GM12892 (cell line): ENCODE measurements at regions not wholly inside any gene's neighbourhood (a gene's known extent, or its start where the extent isn't known, plus 50 kb on each side); places are given as distances from the start of the nearest gene placed in this dataset.

ENCODE experiments used
- POLR2A ChIP-seq: IDR thresholded peaks from 2 replicates; pipeline ENCODE4 v1.6.1; 2011; ENCODE audit warnings: low read depth, low read length, control low read depth
- POLR2AphosphoS5 ChIP-seq: IDR thresholded peaks from 2 replicates; pipeline ENCODE4 v1.6.1; 2011; ENCODE audit warnings: low read depth, low read length, control low read depth
- TAF1 ChIP-seq: IDR thresholded peaks from 2 replicates; pipeline ENCODE4 v1.6.1; 2011; ENCODE audit warnings: low read depth, mild to moderate bottlenecking, control low read depth, low read length, borderline replicate concordance

DNA sequence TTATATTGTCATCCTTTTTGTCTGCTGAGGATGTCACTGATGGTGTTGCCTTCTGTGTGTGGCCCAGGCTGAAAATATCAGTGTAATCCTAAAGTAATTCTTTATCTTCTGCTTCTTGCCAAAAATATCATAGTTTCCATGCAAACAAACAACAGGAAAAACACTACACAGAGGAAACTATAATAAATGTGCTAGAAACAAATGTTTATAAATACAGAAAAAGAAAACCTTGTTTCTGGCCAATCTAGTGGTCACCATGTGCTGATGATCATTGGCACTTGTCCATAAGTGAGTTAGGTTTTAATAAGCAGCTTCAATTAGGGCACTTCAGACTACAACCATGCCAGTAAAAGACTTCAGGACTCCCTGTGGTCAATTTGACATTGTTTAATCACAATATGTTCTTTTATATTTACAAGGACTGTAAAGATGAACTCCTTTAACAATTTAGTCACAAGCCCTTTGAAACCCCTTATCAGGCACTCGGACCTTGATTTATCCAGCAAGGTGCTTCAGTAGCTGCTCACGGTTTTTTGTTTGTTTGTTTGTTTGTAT, 124.8 kb downstream of the TMTC3 start:
- TF ChIP-seq POLR2A = no peak
- no peak for TF ChIP-seq POLR2AphosphoS5
- no peak for TF ChIP-seq TAF1
